ENCODE measurements at regions not wholly inside any gene's neighbourhood (a gene's known extent, or its start where the extent isn't known, plus 50 kb on each side); places are given as distances from the start of the nearest gene placed in this dataset.
"Not testable (repeated sequence)": the region's sequence is repeated elsewhere in the genome, so short reads cannot be mapped to it uniquely, and the experiment has no call there.

DNA sequence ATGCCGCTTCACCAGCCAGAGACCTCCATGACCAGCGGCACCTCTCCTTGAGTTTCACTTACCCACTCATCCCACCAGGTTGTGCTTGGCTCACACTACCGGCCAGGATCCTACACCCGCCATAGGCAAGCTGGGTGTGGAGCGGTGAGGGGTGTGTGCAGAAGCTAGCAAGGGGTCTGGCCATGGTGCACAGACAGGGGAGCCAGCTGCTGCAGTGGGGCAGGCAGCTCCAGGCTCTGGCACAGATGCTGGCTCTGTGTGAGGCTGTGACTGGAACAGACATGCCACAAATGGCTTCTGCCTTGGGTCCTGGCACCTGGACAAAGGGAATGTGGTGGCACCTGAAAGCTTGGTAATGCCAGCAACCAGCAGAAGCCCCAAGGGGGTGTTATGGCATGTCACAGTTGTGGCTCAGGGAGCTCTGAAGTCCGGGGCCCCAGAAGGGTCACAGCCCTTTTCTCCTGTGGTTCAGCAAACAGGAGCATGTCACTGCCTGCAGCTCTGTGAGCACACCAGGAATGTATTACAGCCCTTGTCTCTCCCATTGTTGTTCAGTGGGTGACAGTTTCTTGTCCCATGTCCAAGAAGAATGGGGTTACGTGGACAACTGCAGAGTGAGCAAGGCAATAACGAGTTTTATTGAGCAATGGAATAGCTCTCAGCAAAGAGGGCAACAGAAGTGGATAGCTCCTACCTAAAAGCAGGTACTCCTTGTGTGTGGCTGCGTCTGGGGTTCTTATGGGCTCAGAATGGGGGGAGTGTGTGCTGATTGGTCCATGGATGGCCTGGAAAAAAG lies 2791.0 kb upstream of the PCDH20 start:
- DNase-seq (ENCODE audit: low read depth in 3 of 3): no peak

DNA sequence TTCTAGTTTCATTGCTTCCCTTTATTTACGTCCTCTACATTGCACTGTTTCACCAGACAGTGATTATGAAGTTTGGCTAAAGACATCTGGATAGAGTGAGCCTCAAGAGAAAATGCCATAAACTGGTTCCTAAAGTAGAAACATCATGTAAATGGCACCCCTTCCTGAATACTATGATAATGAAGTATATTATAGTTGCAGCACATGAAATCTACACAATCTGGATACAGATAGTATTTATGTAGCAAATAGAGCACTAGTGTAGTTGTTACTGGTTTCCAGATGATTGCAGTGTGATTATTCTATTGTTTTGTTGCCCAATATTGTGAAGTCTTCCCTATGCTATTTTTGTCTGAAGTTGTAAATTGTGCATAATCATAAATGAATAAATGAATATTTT lies 2786.9 kb upstream of the PCDH20 start:
- no peak for DNase-seq (ENCODE audit: low read depth in 3 of 3)

GRCh38 chr13:64197232-64197631 lies 2781.6 kb upstream of the PCDH20 start:
- DNase-seq (ENCODE audit: low read depth in 3 of 3): no peak

GRCh38 chr13:64186503-64187250 lies 2771.0 kb upstream of the PCDH20 start:
- no peak for DNase-seq (ENCODE audit: low read depth in 3 of 3)

GRCh38 chr13:64186071-64186470 lies 2770.4 kb upstream of the PCDH20 start:
- no peak for DNase-seq (ENCODE audit: low read depth in 3 of 3)

- no peak for DNase-seq (ENCODE audit: low read depth in 3 of 3)
Observed at GRCh38 chr13:64180756-64181155, 2765.1 kb upstream of the PCDH20 start.

- DNase-seq (ENCODE audit: low read depth in 3 of 3): no peak
Observed at GRCh38 chr13:64165826-64166225, 2750.2 kb upstream of the PCDH20 start.

GRCh38 chr13:64164435-64164834 lies 2748.8 kb upstream of the PCDH20 start:
- no peak for DNase-seq (ENCODE audit: low read depth in 3 of 3)

DNA sequence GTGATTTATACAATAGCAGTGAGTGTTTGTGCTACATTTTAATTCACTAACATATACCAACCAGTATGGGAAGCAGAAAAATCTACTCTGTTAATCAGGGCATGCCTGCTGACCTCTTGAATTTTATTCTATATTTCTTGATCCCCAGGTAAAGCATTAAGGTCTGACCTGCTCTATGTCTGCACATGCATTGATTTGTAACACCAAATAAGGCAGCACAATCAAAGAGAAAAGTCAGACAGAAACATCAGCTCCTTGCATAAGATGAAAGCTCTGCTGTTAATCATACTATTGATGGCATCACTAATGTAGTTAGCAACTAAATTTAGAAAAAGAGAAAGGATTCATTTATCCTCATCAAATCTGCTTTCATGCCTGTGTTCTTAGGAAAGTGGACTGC lies 2744.8 kb upstream of the PCDH20 start:
- DNase-seq (ENCODE audit: low read depth in 3 of 3): no peak

GRCh38 chr13:64158908-64159307 lies 2743.3 kb upstream of the PCDH20 start:
- no peak for DNase-seq (ENCODE audit: low read depth in 3 of 3)

DNA sequence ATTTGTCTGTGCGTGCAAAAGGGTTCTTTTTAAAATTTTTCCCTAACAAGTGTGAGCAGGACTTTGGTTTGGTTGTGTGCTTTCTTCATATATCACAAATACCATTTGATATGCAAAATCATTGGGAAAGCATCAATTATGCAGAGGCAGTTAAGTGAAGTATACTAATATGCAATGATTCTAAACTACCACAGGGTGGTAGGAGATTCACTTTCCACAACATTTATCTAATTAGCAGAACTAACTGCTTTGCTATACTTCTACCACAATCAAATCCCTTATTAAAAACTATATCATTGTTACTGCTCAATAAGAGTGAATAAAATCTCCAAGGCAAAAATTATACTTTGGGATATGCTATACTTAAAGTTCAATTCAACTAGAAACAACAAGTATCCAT lies 2738.9 kb upstream of the PCDH20 start:
- no peak for DNase-seq (ENCODE audit: low read depth in 3 of 3)

DNA sequence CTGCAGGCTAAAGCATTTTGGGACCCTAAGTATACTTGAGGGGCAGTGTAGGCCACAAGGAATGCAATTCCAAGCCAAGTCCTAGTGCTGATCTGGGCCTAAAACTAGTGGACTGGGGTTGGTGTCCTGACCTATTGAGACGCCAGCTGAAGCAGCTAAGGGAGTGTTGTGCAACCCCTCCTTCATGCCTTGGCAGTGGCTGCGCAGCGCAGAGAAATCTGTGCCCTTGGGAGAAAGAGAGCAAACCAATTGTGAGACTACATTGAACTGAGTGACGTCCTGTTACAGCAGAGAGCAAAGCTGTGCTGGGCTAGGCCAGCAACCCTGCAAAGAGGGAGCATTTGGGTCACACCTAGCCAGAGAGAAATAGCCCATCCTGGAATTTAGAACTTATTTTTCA lies 2715.0 kb upstream of the PCDH20 start:
- no peak for DNase-seq (ENCODE audit: low read depth in 3 of 3)

GRCh38 chr13:64130171-64130570 lies 2714.5 kb upstream of the PCDH20 start:
- DNase-seq (ENCODE audit: low read depth in 3 of 3): no peak

GRCh38 chr13:64127856-64128255 lies 2712.2 kb upstream of the PCDH20 start:
- no peak for DNase-seq (ENCODE audit: low read depth in 3 of 3)

GRCh38 chr13:64127192-64127591 lies 2711.5 kb upstream of the PCDH20 start:
- DNase-seq (ENCODE audit: low read depth in 3 of 3): no peak

DNA sequence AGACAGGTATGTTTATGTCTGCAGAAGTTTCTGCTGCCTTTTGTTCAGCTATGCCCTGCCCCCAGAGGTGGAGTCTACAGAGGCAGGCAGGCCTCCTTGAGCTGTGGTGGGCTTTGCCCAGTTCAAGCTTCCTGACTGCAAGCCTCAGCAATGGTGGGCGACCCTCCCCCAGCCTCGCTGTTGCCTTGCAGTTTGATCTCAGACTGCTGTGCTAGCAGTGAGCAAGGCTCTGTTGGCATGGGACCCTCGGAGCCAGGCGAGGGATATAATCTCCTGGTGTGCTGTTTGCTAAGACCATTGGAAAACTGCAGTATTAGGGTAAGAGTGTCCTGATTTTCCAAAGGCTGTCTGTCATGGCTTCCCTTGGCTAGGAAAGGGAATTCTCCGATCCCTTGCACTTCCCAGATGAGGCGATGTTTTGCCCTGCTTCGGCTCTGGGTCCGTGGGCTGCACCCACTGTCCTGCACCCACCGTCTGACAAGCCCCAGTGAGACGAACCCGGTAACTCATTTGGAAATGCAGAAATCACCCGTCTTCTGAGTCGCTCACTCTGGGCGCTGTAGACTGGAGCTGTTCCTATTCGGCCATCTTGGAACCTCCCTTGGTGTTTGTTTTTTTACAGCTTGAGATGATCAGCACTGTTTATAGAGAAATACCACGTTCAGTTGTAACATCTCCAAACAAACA lies 2705.5 kb upstream of the PCDH20 start:
- DNase-seq (ENCODE audit: low read depth in 3 of 3): not testable (repeated sequence)

DNA sequence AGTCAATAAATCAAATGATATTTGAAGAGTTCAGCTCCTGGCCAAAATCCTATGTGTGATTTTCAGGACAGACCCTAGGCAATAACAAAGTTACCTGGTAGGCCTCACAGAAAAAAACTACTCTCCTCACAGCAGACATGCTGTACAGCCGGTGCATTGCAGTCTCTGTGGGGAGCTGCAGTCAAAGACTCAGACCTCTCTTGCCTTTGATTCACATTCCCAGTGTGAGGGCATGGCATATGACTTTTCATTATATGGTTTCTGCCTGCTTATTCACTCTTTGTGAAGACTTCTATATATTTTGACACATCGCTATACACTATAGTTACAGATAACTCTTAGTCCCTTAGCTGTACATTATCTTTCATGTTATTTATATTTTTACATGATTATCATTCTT lies 2684.3 kb upstream of the PCDH20 start:
- DNase-seq (ENCODE audit: low read depth in 3 of 3): no peak

DNA sequence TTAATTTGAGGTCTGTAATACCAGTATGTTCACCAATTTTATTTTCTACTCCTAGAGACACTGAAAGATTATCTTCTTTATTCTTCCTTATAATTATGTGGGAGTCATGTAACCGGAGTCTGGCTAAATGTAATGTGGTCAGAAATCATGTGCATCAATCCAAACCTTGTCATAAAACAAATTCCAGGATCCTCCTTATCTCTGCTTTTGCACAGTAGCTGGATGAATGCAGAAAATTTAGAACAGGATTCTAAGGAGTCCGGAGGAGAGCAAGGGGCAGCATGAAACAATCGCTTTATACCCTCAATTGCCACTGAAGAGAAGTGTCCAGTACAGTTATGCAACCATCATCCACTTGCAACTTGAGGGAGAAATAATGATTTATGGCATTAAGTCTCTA lies 2674.7 kb upstream of the PCDH20 start:
- DNase-seq (ENCODE audit: low read depth in 3 of 3): no peak

DNA sequence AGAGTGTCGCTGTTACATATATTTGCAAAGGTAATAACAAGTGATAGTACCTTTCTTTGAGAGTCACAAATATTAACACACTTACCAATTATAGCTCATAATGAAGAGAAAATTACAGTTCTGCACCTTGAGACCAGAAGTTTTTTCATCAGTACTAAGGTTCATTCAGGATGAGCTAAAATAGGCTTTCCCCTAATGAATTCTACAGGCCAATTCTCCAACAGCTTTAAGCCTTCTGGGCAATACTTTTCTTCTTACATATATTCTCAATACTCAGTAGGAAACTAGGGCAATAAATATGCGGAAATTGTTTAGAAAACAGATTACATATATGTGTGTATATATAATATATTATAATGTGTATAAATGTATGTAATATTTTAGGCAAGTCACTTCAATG lies 2672.8 kb upstream of the PCDH20 start:
- DNase-seq (ENCODE audit: low read depth in 3 of 3): no peak

- DNase-seq (ENCODE audit: low read depth in 3 of 3): no peak
Observed at GRCh38 chr13:64087624-64088023, 2672.0 kb upstream of the PCDH20 start.

GRCh38 chr13:64083811-64084210 lies 2668.2 kb upstream of the PCDH20 start:
- DNase-seq (ENCODE audit: low read depth in 3 of 3): no peak

GRCh38 chr13:64083396-64083795 lies 2667.7 kb upstream of the PCDH20 start:
- DNase-seq (ENCODE audit: low read depth in 3 of 3): no peak

- no peak for DNase-seq (ENCODE audit: low read depth in 3 of 3)
Observed at GRCh38 chr13:64078480-64078936, 2662.9 kb upstream of the PCDH20 start.
